SK-N-SH (cell line): ENCODE measurements at regions not wholly inside any gene's neighbourhood (a gene's known extent, or its start where the extent isn't known, plus 50 kb on each side); places are given as distances from the start of the nearest gene placed in this dataset.

Experiments
- EP300 ChIP-seq, 2 experiments: IDR thresholded peaks; 2 replicates each; pipeline versions ENCODE4 v1.4.0 to v1.6.1; 2012; ENCODE audit warnings: borderline replicate concordance in 1 of 2, low read depth in 1 of 2, low read length in 1 of 2
- YY1 ChIP-seq: IDR thresholded peaks from 2 replicates; pipeline ENCODE4 v1.4.0; 2012; ENCODE audit warnings: low read depth, mild to moderate bottlenecking
- TF ChIP-seq, protein P1 (sequence below): fragments of 150-350 bp; IDR thresholded peaks from 2 replicates; pipeline ENCODE4 v1.6.1; 2017; ENCODE audit warnings: antibody characterized with exemption, low read length, low read depth, borderline replicate concordance
- TF ChIP-seq, protein P2 (sequence below): fragments of 200-600 bp; sonication (generic); IDR thresholded peaks from 2 replicates; pipeline ENCODE4 v1.6.1; 2017; ENCODE audit warnings: antibody characterized with exemption, mild to moderate bottlenecking, moderate library complexity

DNA sequence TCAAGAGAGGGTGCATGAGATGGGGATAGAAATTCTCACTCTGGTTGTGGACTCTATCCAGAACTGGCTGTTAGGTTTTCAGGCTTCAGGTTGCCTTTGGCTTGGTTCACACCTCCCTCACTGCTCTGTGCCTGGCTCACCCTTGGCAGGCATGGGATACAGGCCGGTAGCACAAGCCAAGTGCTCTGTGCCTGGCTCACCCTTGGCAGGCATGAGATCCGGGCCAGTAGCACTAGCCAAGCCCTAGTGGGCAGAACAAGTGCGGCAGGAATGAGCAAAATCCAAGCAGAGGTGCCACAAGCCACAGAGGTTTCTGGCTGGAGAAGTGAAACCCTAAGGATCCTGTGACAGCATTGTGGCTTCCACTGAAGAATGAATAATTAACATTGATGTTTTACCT is 1642.3 kb downstream of the C4orf33 start:
- TF ChIP-seq, protein P1, sequence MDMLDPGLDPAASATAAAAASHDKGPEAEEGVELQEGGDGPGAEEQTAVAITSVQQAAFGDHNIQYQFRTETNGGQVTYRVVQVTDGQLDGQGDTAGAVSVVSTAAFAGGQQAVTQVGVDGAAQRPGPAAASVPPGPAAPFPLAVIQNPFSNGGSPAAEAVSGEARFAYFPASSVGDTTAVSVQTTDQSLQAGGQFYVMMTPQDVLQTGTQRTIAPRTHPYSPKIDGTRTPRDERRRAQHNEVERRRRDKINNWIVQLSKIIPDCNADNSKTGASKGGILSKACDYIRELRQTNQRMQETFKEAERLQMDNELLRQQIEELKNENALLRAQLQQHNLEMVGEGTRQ, result no peak
- TF ChIP-seq, protein P2, sequence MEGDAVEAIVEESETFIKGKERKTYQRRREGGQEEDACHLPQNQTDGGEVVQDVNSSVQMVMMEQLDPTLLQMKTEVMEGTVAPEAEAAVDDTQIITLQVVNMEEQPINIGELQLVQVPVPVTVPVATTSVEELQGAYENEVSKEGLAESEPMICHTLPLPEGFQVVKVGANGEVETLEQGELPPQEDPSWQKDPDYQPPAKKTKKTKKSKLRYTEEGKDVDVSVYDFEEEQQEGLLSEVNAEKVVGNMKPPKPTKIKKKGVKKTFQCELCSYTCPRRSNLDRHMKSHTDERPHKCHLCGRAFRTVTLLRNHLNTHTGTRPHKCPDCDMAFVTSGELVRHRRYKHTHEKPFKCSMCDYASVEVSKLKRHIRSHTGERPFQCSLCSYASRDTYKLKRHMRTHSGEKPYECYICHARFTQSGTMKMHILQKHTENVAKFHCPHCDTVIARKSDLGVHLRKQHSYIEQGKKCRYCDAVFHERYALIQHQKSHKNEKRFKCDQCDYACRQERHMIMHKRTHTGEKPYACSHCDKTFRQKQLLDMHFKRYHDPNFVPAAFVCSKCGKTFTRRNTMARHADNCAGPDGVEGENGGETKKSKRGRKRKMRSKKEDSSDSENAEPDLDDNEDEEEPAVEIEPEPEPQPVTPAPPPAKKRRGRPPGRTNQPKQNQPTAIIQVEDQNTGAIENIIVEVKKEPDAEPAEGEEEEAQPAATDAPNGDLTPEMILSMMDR, result no peak
- TF ChIP-seq EP300 (IDR thresholded peaks at IDR 0.05; ENCODE audit: borderline replicate concordance in 1 of 2, low read depth in 1 of 2, low read length in 1 of 2) (no peak), YY1 (no peak)
